Transverse colon (tissue), 4 donors: ENCODE measurements at regions not wholly inside any gene's neighbourhood (a gene's known extent, or its start where the extent isn't known, plus 50 kb on each side); places are given as distances from the start of the nearest gene placed in this dataset.

ENCODE experiments used
- DNase-seq: peaks from one replicate; pipeline ENCODE4 v3.0.0-alpha.2; 2019
- H3K27ac ChIP-seq, 4 donors: fragments of 200-600 bp; sonication (generic); 2 replicates each; pipeline ENCODE4 v1.5.1; 2016 to 2018; ENCODE audit warnings: inconsistent platforms in 4 of 4
- H3K27me3 ChIP-seq: fragments of 200-600 bp; sonication (generic); 2 replicates; pipeline ENCODE4 v1.5.1; 2017; ENCODE audit warnings: inconsistent platforms
- H3K36me3 ChIP-seq, 4 donors: fragments of 200-600 bp; sonication (generic); 2 replicates each; pipeline ENCODE4 v1.5.1; 2017 to 2019; ENCODE audit warnings: inconsistent platforms in 4 of 4
- H3K4me1 ChIP-seq, 4 donors: fragments of 200-600 bp; sonication (generic); 2 replicates each; pipeline ENCODE4 v1.5.1; 2017 to 2020; ENCODE audit warnings: inconsistent platforms in 4 of 4
- H3K4me3 ChIP-seq, 4 donors: fragments of 200-600 bp; sonication (generic); 1 replicate in 1 of 4; 2 replicates in 3 of 4; pipeline versions ENCODE4 v1.5.1 to v1.6.1; 2017 to 2019; ENCODE audit warnings: inconsistent platforms in 4 of 4
- H3K9me3 ChIP-seq, 2 donors: fragments of 200-600 bp; sonication (generic); 2 replicates each; pipeline ENCODE4 v1.5.1; 2017 to 2019; ENCODE audit warnings: inconsistent platforms in 2 of 2
- CTCF ChIP-seq, 5 experiments: fragments of 200-600 bp in 3 of 5; fragments of 450-650 bp in 2 of 5; sonication (generic) in 3 of 5; IDR thresholded peaks; 1 replicate in 2 of 5; 2 replicates in 3 of 5; pipeline ENCODE4 v1.5.1; 2016 to 2017; ENCODE audit warnings: antibody characterized with exemption in 5 of 5, inconsistent platforms in 3 of 5, mild to moderate bottlenecking in 2 of 5, moderate library complexity in 1 of 5
- EP300 ChIP-seq: sonication (generic); formaldehyde crosslinking; IDR thresholded peaks from one replicate; pipeline ENCODE4 v1.6.1; 2017; ENCODE audit warnings: antibody characterized with exemption, low read depth
- POLR2A ChIP-seq: fragments of 450-650 bp; IDR thresholded peaks from one replicate; pipeline ENCODE4 v1.6.1; 2016; ENCODE audit warnings: antibody characterized with exemption, mild to moderate bottlenecking, moderate library complexity
- POLR2AphosphoS5 ChIP-seq, 3 donors: sonication (generic); formaldehyde crosslinking; IDR thresholded peaks; one replicate each; pipeline ENCODE4 v1.6.1; 2016; ENCODE audit warnings: antibody characterized with exemption in 3 of 3
- WGBS, 2 donors: methylation state at CpG; one replicate each; pipeline ENCODE4 v1.1.5; 2018; ENCODE audit warnings: low coverage in 1 of 2; 5-methylcytosine and 5-hydroxymethylcytosine counted together
- in situ Hi-C, 4 donors: fragments of 200-750 bp; cut with MboI; loops; one replicate each; pipeline versions ENCODE4 v1.15.0 to v1.15.1; 2017; ENCODE audit warnings: low sequenced_read_pairs in 3 of 4, low pct_ligation_motif_present in 1 of 4, low pct_unique_long_range_greater_than_20kb in 1 of 4
- intact Hi-C: fragments of 100-400 bp; cut with DNase I; formaldehyde crosslinking; loops from one replicate; pipeline ENCODE4 v1.15.1; 2023; ENCODE audit warnings: low total_unique reads

DNA sequence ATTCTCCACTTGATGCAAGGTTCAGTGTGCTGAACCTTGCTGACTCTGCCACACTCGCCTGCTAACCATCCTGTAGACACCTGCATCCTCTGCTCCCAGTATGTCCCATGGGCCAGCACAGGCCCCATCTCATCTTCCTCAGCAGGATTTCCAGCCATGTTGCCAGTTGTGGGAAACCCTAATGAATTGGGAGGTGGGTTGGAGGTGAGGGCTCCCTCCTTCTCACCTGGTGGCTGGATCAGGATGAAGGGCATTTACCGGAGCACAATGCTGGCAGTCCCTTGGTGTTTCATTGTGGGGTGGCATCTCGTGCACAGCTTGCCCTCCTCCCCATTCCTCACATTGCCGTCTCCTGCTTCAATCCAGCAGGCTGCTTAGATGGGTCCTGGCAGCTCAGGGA, 204.3 kb upstream of the FOXQ1 start:
- intact Hi-C loops (no loop called here), in situ Hi-C loops (no loop called here)
- H3K4me3 ChIP-seq = no peak overlapping the region
- no peak for TF ChIP-seq POLR2A
- TF ChIP-seq CTCF (IDR thresholded peaks at IDR 0.05) = no peak
- TF ChIP-seq POLR2AphosphoS5 (IDR thresholded peaks at IDR 0.05) = no peak
- TF ChIP-seq EP300 = no peak
- H3K36me3 ChIP-seq = no peaks in the 10 kb centered on the region
- no peak for DNase-seq
- H3K9me3 ChIP-seq = no peaks in the 10 kb centered on the region
- H3K27me3 ChIP-seq = peaks cover 5% of the 10 kb centered on the region
- WGBS, 2 donors = 86 to 88% methylated on average over 1 to 4 of the region's 4 CpGs
- H3K4me1 ChIP-seq = no peaks in the 10 kb centered on the region
- H3K27ac ChIP-seq = no peak overlapping the region

DNA sequence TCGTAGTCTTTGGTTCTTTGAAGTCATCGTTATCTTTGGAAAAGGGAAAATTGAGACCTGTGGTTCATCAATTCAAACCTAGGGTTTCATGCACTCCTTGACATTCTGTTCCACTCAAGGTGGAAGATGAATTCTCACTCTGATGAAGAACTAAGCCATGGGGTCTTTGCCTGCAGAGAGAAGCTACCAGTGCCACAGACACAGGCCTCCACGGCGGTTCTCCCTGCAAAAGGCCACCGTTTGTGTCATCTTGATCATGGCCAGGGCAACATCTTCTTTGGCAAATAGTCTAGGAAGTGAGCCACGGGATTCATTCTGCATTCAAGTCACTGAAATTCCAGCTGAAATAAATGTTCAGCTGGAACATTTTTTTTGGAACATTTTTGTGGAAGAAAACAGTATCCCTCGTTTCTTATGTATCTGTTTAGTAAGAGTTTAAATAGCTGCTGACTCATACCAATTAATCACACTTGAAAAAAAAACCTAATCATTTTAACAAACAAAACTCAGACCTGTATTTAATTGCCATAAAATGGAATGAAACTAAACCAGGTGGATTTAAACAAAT, 206.0 kb upstream of the FOXQ1 start:
- Histone ChIP-seq H3K4me3 (no peak overlapping the region), H3K9me3 (no peaks in the 10 kb centered on the region), H3K27ac (no peak overlapping the region), H3K27me3 (peaks cover 5% of the 10 kb centered on the region), H3K36me3 (no peaks in the 10 kb centered on the region), H3K4me1 (no peaks in the 10 kb centered on the region)
- in situ Hi-C loops = no loop called here
- TF ChIP-seq CTCF (IDR thresholded peaks at IDR 0.05) = no peak
- TF ChIP-seq POLR2A = no peak
- TF ChIP-seq POLR2AphosphoS5 (IDR thresholded peaks at IDR 0.05) = no peak
- TF ChIP-seq EP300 = no peak
- intact Hi-C loops = no loop called here
- DNase-seq = no peak
- 74 to 77% methylated on average over 5 to 7 of the region's 7 CpGs for WGBS, 2 donors

DNA sequence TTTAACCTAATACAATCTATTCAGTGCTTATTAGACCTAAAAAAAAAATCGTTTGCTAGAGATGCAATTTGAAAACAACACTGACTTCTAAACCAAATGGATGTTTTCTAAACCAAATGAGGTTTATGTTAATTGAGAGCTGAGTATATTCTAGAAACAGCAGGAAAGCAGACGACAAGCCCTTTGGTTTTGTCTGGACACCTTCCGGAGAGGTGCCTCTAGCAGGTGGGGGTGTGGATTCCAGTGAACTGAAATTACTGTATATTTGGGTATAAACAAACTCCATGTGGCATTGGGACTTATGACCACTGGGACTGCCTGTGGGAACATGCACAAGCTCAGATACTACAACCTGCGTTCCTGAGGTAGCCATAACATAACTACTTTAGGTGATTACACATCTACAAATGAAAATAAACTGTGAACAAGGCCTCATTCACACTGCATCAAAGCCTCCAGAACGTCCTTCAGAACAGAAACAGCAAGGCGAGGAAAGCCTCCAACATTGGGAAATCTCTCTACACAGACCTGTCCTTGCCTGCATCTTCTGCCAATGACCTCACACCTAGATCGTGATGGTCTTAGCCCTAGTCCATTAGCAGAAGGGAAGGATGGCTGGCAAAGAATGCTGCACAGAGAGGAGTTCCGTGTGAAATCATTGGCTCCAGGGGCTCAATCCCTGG, 206.8 kb upstream of the FOXQ1 start:
- WGBS, 2 donors = 60 to 69% methylated on average over 3 to 8 of the region's 8 CpGs
- no peak overlapping the region for H3K27ac ChIP-seq
- no peaks in the 10 kb centered on the region for H3K36me3 ChIP-seq
- H3K27me3 ChIP-seq = peaks cover 5% of the 10 kb centered on the region
- in situ Hi-C loops = no loop called here
- no peaks in the 10 kb centered on the region for H3K9me3 ChIP-seq
- DNase-seq = no peak
- no peaks in the 10 kb centered on the region for H3K4me1 ChIP-seq
- intact Hi-C loops = no loop called here
- TF ChIP-seq EP300 (no peak), POLR2A (no peak), POLR2AphosphoS5 (IDR thresholded peaks at IDR 0.05) (no peak), CTCF (IDR thresholded peaks at IDR 0.05) (no peak)
- H3K4me3 ChIP-seq = no peak overlapping the region

DNA sequence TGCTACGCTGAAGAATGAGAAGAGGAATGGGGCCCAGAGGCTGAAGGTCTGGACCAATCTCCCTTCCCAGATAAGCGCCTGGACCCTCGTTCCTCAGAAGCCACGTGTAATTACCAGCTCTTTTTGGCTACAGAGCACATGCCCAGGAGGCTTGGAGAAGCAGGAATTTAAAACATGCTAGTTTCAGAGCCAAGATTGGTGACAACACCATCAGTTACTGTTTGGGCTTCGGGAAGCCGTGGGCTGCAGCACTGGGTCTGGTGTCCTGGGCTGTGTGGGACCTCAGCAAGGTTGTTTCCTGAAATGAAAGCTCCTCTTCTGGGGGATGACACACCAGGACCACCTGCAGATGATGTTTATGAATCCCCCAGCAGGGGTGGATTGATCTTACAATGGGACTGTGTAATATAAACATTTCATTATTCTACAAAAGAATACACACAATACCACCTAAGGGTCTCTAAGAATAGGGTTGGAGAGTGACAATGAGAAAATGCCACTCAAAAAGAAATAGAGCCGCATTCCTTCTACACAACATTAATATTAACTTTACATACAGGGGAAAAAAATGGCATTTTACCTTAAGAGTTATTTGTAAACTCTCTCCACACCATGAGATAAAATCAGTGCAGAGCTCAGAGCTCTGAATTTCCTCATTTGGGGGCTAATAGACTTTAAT, 207.8 kb upstream of the FOXQ1 start:
- H3K4me3 ChIP-seq = no peak overlapping the region
- 75 to 100% methylated on average over 2 to 7 of the region's 7 CpGs for WGBS, 2 donors
- no peak for TF ChIP-seq POLR2AphosphoS5 (IDR thresholded peaks at IDR 0.05)
- no peak for TF ChIP-seq EP300
- no peak for TF ChIP-seq CTCF (IDR thresholded peaks at IDR 0.05)
- TF ChIP-seq POLR2A = no peak
- in situ Hi-C loops (no loop called here), intact Hi-C loops (no loop called here)
- H3K27ac ChIP-seq = no peak overlapping the region
- H3K4me1 ChIP-seq = no peaks in the 10 kb centered on the region
- H3K27me3 ChIP-seq = peaks cover 5% of the 10 kb centered on the region
- no peaks in the 10 kb centered on the region for H3K36me3 ChIP-seq
- no peak for DNase-seq
- H3K9me3 ChIP-seq = no peaks in the 10 kb centered on the region
